IPS-18a (cell line): ENCODE measurements at regions not wholly inside any gene's neighbourhood (a gene's known extent, or its start where the extent isn't known, plus 50 kb on each side); places are given as distances from the start of the nearest gene placed in this dataset.

ENCODE experiments used
- H3K27ac ChIP-seq: one replicate; pipeline ENCODE4 v1.5.1; 2013; ENCODE audit warnings: low read length
- H3K27me3 ChIP-seq: one replicate; pipeline ENCODE4 v1.6.1; 2013; ENCODE audit warnings: mild to moderate bottlenecking, low read length; ENCODE audit not compliant: control insufficient read depth, insufficient read depth
- H3K36me3 ChIP-seq: one replicate; pipeline ENCODE4 v1.6.1; 2013; ENCODE audit warnings: low read depth, low read length; ENCODE audit not compliant: control insufficient read depth
- H3K4me1 ChIP-seq: one replicate; pipeline ENCODE4 v1.6.1; 2013; ENCODE audit warnings: low read depth, low read length; ENCODE audit not compliant: control insufficient read depth
- H3K4me3 ChIP-seq: one replicate; pipeline ENCODE4 v1.5.1; 2013; ENCODE audit warnings: low read length
- H3K9ac ChIP-seq: one replicate; pipeline ENCODE4 v1.6.1; 2013; ENCODE audit warnings: mild to moderate bottlenecking, low read length, moderate library complexity
- H3K9me3 ChIP-seq: one replicate; pipeline ENCODE4 v1.6.1; 2013; ENCODE audit warnings: low read depth, low read length; ENCODE audit not compliant: control insufficient read depth

GRCh38 chr1:218529646-218530300 is 184.6 kb downstream of the TGFB2 start:
- Histone ChIP-seq H3K9me3 (no peaks in the 10 kb centered on the region), H3K27me3 (no peaks in the 10 kb centered on the region), H3K4me1 (no peaks in the 10 kb centered on the region), H3K4me3 (no peak overlapping the region), H3K36me3 (no peaks in the 10 kb centered on the region), H3K27ac (no peak overlapping the region), H3K9ac (no peak overlapping the region)

- no peak overlapping the region for H3K4me3 ChIP-seq
- no peak overlapping the region for H3K9ac ChIP-seq
- H3K27me3 ChIP-seq, result no peaks in the 10 kb centered on the region
- no peaks in the 10 kb centered on the region for H3K36me3 ChIP-seq
- H3K4me1 ChIP-seq, result no peaks in the 10 kb centered on the region
- no peaks in the 10 kb centered on the region for H3K9me3 ChIP-seq
- H3K27ac ChIP-seq, result no peak overlapping the region
Observed at GRCh38 chr1:218531936-218532335, 186.8 kb downstream of the TGFB2 start.

- no peak overlapping the region for H3K27ac ChIP-seq
- H3K9me3 ChIP-seq, result no peaks in the 10 kb centered on the region
- no peaks in the 10 kb centered on the region for H3K36me3 ChIP-seq
- no peak overlapping the region for H3K9ac ChIP-seq
- no peaks in the 10 kb centered on the region for H3K4me1 ChIP-seq
- no peak overlapping the region for H3K4me3 ChIP-seq
- H3K27me3 ChIP-seq, result no peaks in the 10 kb centered on the region
Observed at GRCh38 chr1:218536296-218536986, 191.3 kb downstream of the TGFB2 start.

GRCh38 chr1:218537122-218537913 is 192.2 kb downstream of the TGFB2 start:
- H3K27me3 ChIP-seq, result no peaks in the 10 kb centered on the region
- no peaks in the 10 kb centered on the region for H3K4me1 ChIP-seq
- H3K36me3 ChIP-seq, result no peaks in the 10 kb centered on the region
- no peak overlapping the region for H3K9ac ChIP-seq
- H3K27ac ChIP-seq, result no peak overlapping the region
- no peaks in the 10 kb centered on the region for H3K9me3 ChIP-seq
- H3K4me3 ChIP-seq, result no peak overlapping the region

- no peaks in the 10 kb centered on the region for H3K27me3 ChIP-seq
- H3K4me3 ChIP-seq, result no peak overlapping the region
- no peak overlapping the region for H3K27ac ChIP-seq
- no peaks in the 10 kb centered on the region for H3K36me3 ChIP-seq
- no peaks in the 10 kb centered on the region for H3K9me3 ChIP-seq
- H3K9ac ChIP-seq, result no peak overlapping the region
- no peaks in the 10 kb centered on the region for H3K4me1 ChIP-seq
Observed at GRCh38 chr1:218538341-218538740, 193.2 kb downstream of the TGFB2 start.

GRCh38 chr1:218546314-218546713 is 201.2 kb downstream of the TGFB2 start:
- H3K4me1 ChIP-seq, result no peaks in the 10 kb centered on the region
- no peaks in the 10 kb centered on the region for H3K27me3 ChIP-seq
- no peaks in the 10 kb centered on the region for H3K36me3 ChIP-seq
- H3K4me3 ChIP-seq, result no peak overlapping the region
- H3K9ac ChIP-seq, result no peak overlapping the region
- H3K27ac ChIP-seq, result no peak overlapping the region
- H3K9me3 ChIP-seq, result no peaks in the 10 kb centered on the region

GRCh38 chr1:218547957-218548730 is 203.0 kb downstream of the TGFB2 start:
- Histone ChIP-seq H3K36me3 (no peaks in the 10 kb centered on the region), H3K9me3 (no peaks in the 10 kb centered on the region), H3K27ac (no peak overlapping the region), H3K4me1 (no peaks in the 10 kb centered on the region), H3K27me3 (no peaks in the 10 kb centered on the region), H3K9ac (no peak overlapping the region), H3K4me3 (no peak overlapping the region)

- Histone ChIP-seq H3K4me3 (no peak overlapping the region), H3K36me3 (no peaks in the 10 kb centered on the region), H3K9me3 (no peaks in the 10 kb centered on the region), H3K27ac (no peak overlapping the region), H3K9ac (no peak overlapping the region), H3K27me3 (no peaks in the 10 kb centered on the region), H3K4me1 (no peaks in the 10 kb centered on the region)
Observed at GRCh38 chr1:218548764-218549163, 203.6 kb downstream of the TGFB2 start.

GRCh38 chr1:218553197-218553596 is 208.1 kb downstream of the TGFB2 start:
- Histone ChIP-seq H3K4me3 (no peak overlapping the region), H3K27ac (no peak overlapping the region), H3K9me3 (no peaks in the 10 kb centered on the region), H3K4me1 (peaks cover 2% of the 10 kb centered on the region), H3K9ac (no peak overlapping the region), H3K27me3 (no peaks in the 10 kb centered on the region), H3K36me3 (no peaks in the 10 kb centered on the region)

- H3K4me3 ChIP-seq, result no peak overlapping the region
- H3K9ac ChIP-seq, result no peak overlapping the region
- H3K27ac ChIP-seq, result no peak overlapping the region
- H3K36me3 ChIP-seq, result no peaks in the 10 kb centered on the region
- no peaks in the 10 kb centered on the region for H3K9me3 ChIP-seq
- no peaks in the 10 kb centered on the region for H3K27me3 ChIP-seq
- peaks cover 5% of the 10 kb centered on the region for H3K4me1 ChIP-seq
Observed at GRCh38 chr1:218556016-218556415, 210.9 kb downstream of the TGFB2 start.

- Histone ChIP-seq H3K4me3 (no peak overlapping the region), H3K36me3 (no peaks in the 10 kb centered on the region)
Observed at GRCh38 chr1:218557731-218558130, 212.6 kb downstream of the TGFB2 start.

More at GRCh38 chr1:218557731-218558130, 212.6 kb downstream of the TGFB2 start:
- Histone ChIP-seq H3K27me3 (no peaks in the 10 kb centered on the region), H3K9me3 (no peaks in the 10 kb centered on the region), H3K9ac (no peak overlapping the region), H3K27ac (no peak overlapping the region), H3K4me1 (peaks cover 5% of the 10 kb centered on the region)
